ENCODE measurements at regions not wholly inside any gene's neighbourhood (a gene's known extent, or its start where the extent isn't known, plus 50 kb on each side); places are given as distances from the start of the nearest gene placed in this dataset.

DNA sequence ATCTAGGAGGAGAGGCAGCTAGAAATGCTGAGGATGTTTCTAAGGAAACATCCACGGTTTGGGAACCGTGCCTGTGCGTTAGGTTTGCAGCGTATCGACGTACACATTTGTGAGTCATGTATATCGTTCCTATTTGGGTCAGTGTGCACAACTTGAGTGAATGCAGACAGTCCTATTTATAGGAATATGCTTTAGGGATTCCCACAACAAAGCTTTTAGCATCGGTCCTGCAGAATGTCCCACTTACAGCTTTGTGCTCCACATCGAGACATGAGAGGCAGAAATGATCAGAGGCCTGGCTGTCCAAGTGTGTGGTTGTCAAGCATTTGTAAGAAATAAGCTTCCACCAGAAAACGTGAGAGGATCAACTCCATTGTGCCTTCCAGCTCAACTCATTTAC is 1282.7 kb upstream of the WWC1 start:
- TF ChIP-seq, protein P1, sequence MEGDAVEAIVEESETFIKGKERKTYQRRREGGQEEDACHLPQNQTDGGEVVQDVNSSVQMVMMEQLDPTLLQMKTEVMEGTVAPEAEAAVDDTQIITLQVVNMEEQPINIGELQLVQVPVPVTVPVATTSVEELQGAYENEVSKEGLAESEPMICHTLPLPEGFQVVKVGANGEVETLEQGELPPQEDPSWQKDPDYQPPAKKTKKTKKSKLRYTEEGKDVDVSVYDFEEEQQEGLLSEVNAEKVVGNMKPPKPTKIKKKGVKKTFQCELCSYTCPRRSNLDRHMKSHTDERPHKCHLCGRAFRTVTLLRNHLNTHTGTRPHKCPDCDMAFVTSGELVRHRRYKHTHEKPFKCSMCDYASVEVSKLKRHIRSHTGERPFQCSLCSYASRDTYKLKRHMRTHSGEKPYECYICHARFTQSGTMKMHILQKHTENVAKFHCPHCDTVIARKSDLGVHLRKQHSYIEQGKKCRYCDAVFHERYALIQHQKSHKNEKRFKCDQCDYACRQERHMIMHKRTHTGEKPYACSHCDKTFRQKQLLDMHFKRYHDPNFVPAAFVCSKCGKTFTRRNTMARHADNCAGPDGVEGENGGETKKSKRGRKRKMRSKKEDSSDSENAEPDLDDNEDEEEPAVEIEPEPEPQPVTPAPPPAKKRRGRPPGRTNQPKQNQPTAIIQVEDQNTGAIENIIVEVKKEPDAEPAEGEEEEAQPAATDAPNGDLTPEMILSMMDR (IDR thresholded peaks at IDR 0.05) = no peak
- TF ChIP-seq EZH2 (IDR thresholded peaks at IDR 0.05; ENCODE audit: borderline replicate concordance, insufficient read depth, low read depth, low read length, poor library complexity, severe bottlenecking) = no peak
